HG02852 (cell line): ENCODE measurements at regions not wholly inside any gene's neighbourhood (a gene's known extent, or its start where the extent isn't known, plus 50 kb on each side); places are given as distances from the start of the nearest gene placed in this dataset.

ENCODE experiments used
- ATAC-seq: cut with Tn5 transposase; IDR thresholded peaks from one replicate; pipeline ENCODE4 v1.9.1; 2021; ENCODE audit warnings: mild to moderate bottlenecking, moderate library complexity; ENCODE audit not compliant: unreplicated experiment

GRCh38 chr9:95629585-95629984 lies 112.8 kb upstream of the PTCH1 start:
- no peak for ATAC-seq

- no peak for ATAC-seq
These were observed 111.0 kb upstream of the PTCH1 start for GRCh38 chr9:95627802-95628201.

GRCh38 chr9:95626885-95627558 lies 110.3 kb upstream of the PTCH1 start:
- ATAC-seq, result no peak

DNA sequence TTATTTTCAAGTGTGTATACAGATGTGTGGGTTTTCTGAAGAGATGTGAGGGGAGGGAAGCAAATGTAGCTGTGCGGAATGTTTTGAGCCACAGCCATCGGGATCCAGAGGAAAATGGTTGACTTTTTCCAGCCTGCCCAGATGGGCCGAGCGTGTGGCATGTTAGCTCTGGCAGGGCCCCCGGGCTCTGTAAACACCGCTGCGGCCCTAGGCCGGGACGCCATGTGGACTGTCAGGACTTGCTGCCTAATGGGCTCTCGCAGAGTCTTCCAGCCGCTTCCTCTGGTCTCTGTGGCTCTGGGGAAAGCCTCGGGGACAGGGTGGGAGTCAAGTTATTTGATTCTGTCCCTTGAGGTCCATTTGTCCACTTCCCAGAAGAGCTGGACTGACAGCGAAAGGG lies 109.6 kb upstream of the PTCH1 start:
- ATAC-seq, result no peak

DNA sequence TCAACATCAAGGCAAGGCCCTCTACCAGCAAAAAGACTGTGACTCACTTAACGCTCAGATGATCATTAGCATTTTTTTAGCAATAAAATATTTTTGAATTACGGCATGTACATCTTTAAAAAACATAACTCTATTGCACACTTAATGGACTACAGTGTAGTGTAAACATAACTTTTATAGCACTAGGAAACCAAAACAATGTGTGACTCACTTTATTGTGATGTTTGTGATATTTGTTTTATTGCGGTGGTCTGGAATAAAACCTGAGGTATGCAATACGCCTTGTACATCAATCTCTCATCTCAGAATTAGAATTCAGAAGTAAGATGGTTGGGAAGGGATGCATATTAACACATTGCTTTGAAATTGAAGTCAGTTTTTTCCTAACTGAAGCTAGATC lies 106.9 kb upstream of the PTCH1 start:
- ATAC-seq, result no peak

DNA sequence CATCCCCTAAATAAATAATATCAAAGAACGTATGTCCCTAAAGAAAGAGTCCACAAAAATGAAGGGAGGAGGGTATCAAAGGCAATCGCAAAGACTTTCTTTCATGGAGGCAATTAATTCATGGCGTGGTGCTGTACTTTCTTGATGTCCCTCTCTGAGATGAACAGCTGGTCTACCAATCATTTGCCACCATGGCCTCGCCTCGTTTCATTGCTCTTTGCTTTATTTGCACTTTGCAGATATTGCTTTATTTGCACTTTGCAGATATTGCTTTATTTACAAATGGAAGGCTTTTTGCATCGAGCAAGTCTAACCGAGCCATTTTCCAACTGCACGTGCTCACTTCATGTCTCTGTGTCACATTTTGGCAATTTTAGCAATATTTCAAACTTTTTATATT lies 104.0 kb upstream of the PTCH1 start:
- no peak for ATAC-seq

DNA sequence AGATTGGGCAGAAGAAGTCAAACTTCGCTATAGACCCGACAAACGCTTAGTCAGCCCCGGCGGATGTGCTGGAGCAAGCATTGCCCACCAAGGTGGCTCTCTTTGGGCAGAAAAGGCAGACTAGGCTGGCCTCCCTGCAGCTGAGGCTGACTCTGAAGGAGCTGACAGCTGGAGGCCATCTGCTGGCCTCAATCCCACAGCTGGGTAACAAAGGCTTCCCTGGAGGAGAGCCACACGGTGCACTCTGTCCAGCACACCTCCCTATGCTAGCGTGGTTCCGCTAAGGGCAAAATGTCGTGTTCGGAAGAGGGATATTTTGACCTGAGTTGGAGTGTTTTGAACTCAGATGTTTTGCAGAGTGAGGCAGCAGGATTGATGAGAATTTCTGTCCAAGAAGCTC lies 103.5 kb upstream of the PTCH1 start:
- no peak for ATAC-seq

- no peak for ATAC-seq
These were observed 98.5 kb upstream of the PTCH1 start for GRCh38 chr9:95615246-95615645.

DNA sequence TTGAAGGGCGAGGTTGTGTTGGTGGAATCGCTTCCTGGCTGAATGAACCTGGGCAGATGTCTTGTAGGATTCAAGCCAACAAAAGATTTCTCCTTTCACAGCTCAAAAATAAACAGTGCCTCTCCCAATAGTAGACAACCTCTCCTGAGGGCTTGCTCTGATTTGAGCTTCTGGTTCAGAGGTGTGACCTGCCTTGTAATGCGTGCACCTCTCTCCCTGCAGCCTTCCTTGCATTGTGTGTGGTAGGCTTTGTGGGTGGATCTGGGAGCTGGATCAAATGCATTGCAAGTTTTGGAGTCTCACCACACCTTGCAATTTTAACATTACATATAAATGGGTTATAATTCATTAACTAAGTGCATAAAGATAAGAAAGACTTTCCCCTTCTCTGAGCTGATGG lies 96.9 kb upstream of the PTCH1 start:
- ATAC-seq, result no peak

GRCh38 chr9:95611354-95611753 lies 94.6 kb upstream of the PTCH1 start:
- no peak for ATAC-seq

GRCh38 chr9:95610006-95610785 lies 93.4 kb upstream of the PTCH1 start:
- no peak for ATAC-seq

- no peak for ATAC-seq
These were observed 92.7 kb upstream of the PTCH1 start for GRCh38 chr9:95609426-95609825.

DNA sequence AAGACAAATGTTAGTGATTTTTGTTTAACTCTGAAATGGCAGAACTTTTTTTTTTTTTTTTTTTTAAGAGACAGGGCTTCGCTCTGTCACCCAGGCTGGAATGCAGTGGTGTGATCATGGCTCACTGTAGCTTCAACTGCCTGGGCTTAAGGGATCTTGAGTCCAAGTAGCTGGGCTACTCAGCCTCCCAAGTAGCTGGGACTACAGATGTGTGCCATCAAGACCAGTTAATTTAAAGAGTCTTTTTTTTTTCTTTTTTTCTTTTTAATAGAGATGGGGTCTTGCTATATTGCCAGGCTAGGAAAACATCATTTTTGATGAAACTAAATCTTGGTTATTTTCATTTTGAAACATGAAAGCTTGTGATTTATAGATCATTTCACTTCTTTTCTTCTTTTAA lies 91.6 kb upstream of the PTCH1 start:
- no peak for ATAC-seq

DNA sequence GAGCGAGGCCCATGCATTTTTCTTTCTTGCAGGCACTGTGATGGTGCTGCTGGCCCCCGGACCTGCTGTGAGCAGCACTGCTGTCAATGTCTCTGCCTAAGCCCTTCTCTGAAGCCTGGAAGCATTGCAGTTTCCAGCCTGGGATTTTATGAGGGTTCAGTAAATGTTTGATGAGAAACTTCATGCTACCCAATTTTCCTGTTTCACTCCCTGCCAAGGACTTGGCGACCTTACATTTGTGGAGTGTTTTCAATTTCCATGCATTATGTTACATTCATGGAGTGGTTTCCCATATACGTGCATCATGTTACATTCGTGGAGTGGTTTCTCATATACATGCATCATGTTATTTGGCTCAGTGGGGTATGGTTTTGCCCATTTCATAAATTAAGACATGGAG lies 90.7 kb upstream of the PTCH1 start:
- no peak for ATAC-seq

DNA sequence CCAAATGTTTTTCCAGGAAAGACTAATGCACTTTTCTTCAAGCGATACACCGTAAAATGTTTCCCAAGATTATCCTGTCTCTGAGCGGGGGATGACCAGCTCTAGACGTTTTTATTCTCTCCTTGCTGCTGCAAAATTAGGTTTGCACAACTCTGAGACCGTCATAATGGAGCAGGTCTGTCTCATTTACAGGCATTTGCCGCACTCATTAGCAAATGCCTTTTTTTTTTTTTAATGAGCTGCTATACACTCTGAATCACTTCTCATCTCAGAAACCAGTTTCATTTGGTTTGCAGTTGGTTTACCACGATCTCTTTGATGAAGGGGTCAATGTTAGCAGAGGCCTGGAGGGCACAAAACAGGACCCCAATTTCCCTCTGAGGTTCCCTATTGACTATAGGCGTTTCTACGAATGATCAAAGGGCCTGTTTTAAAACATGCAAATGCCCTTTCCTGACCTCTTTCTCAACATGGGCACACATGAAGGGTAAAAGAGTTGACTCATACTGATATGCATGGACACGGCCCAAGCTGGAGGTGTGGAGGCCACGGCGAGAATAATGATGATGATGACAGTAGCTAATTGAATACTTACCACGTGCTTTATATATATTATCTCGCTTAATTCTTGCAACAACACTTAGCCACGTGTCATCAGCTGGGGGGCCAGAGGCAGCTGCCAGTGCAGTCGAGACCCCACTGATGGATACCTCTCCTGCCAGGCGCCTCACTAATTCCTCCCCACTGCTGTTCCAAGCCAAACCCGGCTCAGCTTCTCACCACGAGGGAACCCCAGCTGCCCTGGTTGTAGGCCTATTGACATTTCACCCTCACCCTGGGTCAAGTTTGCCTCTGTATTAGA lies 89.9 kb upstream of the PTCH1 start:
- ATAC-seq, result no peak

GRCh38 chr9:95605816-95606488 lies 89.2 kb upstream of the PTCH1 start:
- ATAC-seq, result no peak

DNA sequence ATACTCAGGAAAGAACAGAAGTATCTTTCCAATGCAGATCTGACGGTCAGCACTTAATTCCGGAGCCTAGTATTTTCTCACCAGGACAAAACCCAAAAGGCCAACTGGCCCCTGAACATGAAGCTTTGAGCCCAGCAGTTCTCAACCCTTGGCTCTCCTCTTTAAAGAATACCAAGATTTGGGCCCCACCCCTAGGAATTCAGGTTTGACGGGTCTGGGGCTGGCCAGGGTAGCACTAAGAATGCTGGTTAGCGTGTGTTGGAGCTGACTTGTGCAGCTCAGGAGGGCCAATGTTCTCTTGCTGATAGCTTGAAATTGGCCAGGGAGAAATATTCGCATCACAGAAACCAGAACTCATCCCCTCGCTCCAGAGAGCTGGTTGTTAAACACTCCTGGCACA lies 88.3 kb upstream of the PTCH1 start:
- no peak for ATAC-seq

DNA sequence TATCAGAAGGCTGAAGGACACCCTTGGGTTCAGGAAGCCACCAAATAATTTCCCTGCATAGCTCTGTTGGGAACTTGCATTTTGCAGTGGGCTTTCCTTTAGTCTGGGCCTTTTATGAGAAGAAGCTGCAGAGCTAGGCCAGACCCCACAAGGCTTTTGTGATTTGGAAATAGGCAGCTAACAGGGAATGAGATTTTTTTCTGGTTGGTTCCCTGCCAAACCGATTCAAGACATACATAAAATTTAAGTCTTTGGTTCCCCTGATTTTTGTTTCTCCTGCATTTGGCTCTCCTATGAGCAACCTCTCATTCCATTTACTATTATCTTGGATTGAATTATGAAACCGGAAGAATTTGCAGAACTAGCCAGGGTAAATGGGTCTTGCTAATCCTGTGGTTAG lies 81.5 kb upstream of the PTCH1 start:
- ATAC-seq, result no peak

DNA sequence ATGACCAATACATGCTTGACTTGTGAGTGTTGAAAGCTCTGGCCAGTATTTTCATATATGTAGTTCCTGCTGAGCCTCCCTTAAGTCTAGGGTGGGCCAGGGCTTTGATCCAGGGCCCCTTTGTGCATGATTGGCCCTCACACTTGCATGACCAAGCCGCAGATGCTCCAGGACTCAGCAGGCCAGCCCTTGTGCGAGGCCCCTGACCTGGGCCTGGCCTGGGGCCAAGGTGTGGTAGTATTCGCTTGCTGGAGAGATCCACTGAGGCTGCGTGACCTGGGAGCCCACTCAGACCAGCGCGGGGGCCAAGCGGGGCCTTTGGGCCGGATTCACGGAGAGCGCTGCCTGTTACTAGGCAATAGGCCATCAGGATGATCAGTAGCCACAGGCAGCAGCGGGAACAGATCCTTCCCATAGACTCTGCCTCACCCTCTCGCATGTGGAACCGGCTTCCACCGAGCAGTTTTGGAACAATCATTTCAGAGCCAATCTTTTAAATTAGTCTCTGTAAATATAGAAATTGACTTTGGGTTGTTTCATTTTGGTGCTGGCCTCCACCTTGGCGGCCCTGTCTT lies 79.0 kb upstream of the PTCH1 start:
- ATAC-seq, result no peak

- no peak for ATAC-seq
These were observed 76.2 kb upstream of the PTCH1 start for GRCh38 chr9:95592931-95593330.
